Right lobe of liver (tissue), 6 donors: ENCODE measurements at regions not wholly inside any gene's neighbourhood (a gene's known extent, or its start where the extent isn't known, plus 50 kb on each side); places are given as distances from the start of the nearest gene placed in this dataset.

ENCODE experiments used
- ATAC-seq, 4 donors: fragments of 200-7000 bp; cut with Tn5 transposase; one replicate each; pipeline ENCODE4 v1.9.1; 2020; ENCODE audit warnings: mild to moderate bottlenecking in 4 of 4, moderate library complexity in 4 of 4
- DNase-seq, 3 donors: peaks; one replicate each; pipeline ENCODE4 v3.0.0-alpha.2; 2020
- H3K27ac ChIP-seq, 3 donors: fragments of 200-600 bp; one replicate each; pipeline ENCODE4 v1.8.0; 2022
- H3K27me3 ChIP-seq, 2 donors: fragments of 200-600 bp; one replicate each; pipeline ENCODE4 v1.8.0; 2022
- H3K36me3 ChIP-seq, 4 donors: fragments of 200-600 bp; sonication (generic) in 1 of 4; one replicate each; pipeline versions ENCODE4 v1.5.1 to v1.8.0; 2017 to 2022; ENCODE audit warnings: control low read depth in 1 of 4
- H3K4me1 ChIP-seq, 4 donors: fragments of 200-600 bp; sonication (generic) in 1 of 4; one replicate each; pipeline versions ENCODE4 v1.5.1 to v1.8.0; 2017 to 2022; ENCODE audit warnings: control low read depth in 1 of 4
- H3K4me3 ChIP-seq, 3 donors: fragments of 200-600 bp; one replicate each; pipeline ENCODE4 v1.8.0; 2022
- H3K9me3 ChIP-seq, 4 donors: fragments of 200-600 bp; sonication (generic) in 1 of 4; one replicate each; pipeline versions ENCODE4 v1.5.1 to v1.8.0; 2017 to 2022; ENCODE audit warnings: control low read depth in 1 of 4
- CTCF ChIP-seq, 4 donors: fragments of 200-600 bp in 3 of 4; fragments of 450-650 bp in 1 of 4; IDR thresholded peaks; one replicate each; pipeline versions ENCODE4 v1.5.1 to v1.8.0; 2016 to 2022; ENCODE audit warnings: antibody characterized with exemption in 4 of 4, mild to moderate bottlenecking in 2 of 4
- POLR2A ChIP-seq: fragments of 450-650 bp; IDR thresholded peaks from one replicate; pipeline ENCODE4 v1.6.1; 2017; ENCODE audit warnings: antibody characterized with exemption, mild to moderate bottlenecking
- WGBS: methylation state at CpG from one replicate; pipeline ENCODE4 v1.1.6; 2018; ENCODE audit warnings: low coverage, low lambda C conversion rate; ENCODE audit not compliant: insufficient coverage; ENCODE audit errors: missing lambda C conversion rate; 5-methylcytosine and 5-hydroxymethylcytosine counted together
- intact Hi-C, 2 donors: fragments of 100-400 bp; cut with DNase I; formaldehyde crosslinking; loops; one replicate each; pipeline versions ENCODE4 v1.11.2 to v1.14.1; 2022
- donor health status: DM: no; HTN: yes; CAD: no.
- donor health status: DM: no; HTN: no; CAD: no.
- donor health status: DM: no; HTN: no; CAD: no.
- donor health status: DM: no; HTN: yes; CAD: no.
- donor health status: DM: no; HTN: yes; CAD: no.

DNA sequence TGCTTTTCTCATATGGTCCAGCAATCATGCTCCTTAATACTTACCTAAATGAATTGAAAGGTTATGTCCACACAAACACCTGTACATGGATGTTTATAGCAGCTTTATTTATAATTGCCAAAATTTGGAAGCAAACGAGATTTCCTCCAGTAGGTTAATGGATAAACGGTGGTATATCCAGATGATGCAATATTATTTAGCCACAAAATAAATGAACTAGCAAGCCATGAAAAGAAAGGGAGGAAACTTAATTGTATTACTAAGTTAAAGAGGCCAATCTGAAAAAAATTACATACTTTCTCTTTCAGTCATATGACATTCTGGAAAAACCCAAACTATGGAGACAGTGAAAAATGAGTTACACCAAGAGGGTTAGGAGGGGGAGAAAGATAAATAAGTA lies 76.3 kb upstream of the LRRC7 start:
- WGBS, result 46% methylated on average over 2 of the region's 2 CpGs
- intact Hi-C loops, result no loop called here
- Histone ChIP-seq H3K4me3 (no peak overlapping the region), H3K27me3 (no peaks in the 10 kb centered on the region), H3K9me3 (no peaks in the 10 kb centered on the region), H3K36me3 (no peaks in the 10 kb centered on the region), H3K27ac (no peak overlapping the region), H3K4me1 (no peaks in the 10 kb centered on the region)
- DNase-seq, result no peak
- no peak for ATAC-seq
- TF ChIP-seq POLR2A (no peak), CTCF (IDR thresholded peaks at IDR 0.05) (no peak)

GRCh38 chr1:69492286-69492685 lies 75.4 kb upstream of the LRRC7 start:
- no peaks in the 10 kb centered on the region for H3K9me3 ChIP-seq
- no peak overlapping the region for H3K4me3 ChIP-seq
- H3K27ac ChIP-seq, result no peak overlapping the region
- no peaks in the 10 kb centered on the region for H3K36me3 ChIP-seq
- no peak for DNase-seq
- WGBS, result 43% methylated on average over 3 of the region's 3 CpGs
- no peak for ATAC-seq
- TF ChIP-seq POLR2A (no peak), CTCF (IDR thresholded peaks at IDR 0.05) (no peak)
- H3K4me1 ChIP-seq, result no peaks in the 10 kb centered on the region
- H3K27me3 ChIP-seq, result no peaks in the 10 kb centered on the region
- intact Hi-C loops, result no loop called here

DNA sequence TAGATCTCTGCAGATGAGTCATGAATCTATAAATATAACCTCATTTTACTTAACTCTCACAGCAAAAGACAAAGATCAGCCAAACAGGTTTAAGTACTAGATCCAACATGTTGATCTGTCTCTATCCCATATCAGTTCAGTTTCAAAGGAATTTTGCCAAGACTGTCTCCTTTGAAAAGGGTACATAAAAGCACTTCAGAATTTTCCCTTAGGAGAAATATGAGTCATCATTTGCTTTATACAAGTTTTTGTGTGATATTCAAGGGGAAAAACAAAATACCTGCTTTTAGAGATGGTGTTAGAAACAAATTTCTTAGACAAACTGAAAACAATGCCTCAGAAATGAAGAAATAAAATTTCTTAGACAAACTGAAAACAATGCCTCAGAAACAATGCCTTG lies 73.5 kb upstream of the LRRC7 start:
- Histone ChIP-seq H3K4me3 (no peak overlapping the region), H3K36me3 (no peaks in the 10 kb centered on the region), H3K27ac (no peak overlapping the region), H3K27me3 (no peaks in the 10 kb centered on the region), H3K9me3 (no peaks in the 10 kb centered on the region), H3K4me1 (no peaks in the 10 kb centered on the region)
- intact Hi-C loops, result no loop called here
- ATAC-seq, result no peak
- DNase-seq, result no peak
- TF ChIP-seq POLR2A (no peak), CTCF (IDR thresholded peaks at IDR 0.05) (no peak)

DNA sequence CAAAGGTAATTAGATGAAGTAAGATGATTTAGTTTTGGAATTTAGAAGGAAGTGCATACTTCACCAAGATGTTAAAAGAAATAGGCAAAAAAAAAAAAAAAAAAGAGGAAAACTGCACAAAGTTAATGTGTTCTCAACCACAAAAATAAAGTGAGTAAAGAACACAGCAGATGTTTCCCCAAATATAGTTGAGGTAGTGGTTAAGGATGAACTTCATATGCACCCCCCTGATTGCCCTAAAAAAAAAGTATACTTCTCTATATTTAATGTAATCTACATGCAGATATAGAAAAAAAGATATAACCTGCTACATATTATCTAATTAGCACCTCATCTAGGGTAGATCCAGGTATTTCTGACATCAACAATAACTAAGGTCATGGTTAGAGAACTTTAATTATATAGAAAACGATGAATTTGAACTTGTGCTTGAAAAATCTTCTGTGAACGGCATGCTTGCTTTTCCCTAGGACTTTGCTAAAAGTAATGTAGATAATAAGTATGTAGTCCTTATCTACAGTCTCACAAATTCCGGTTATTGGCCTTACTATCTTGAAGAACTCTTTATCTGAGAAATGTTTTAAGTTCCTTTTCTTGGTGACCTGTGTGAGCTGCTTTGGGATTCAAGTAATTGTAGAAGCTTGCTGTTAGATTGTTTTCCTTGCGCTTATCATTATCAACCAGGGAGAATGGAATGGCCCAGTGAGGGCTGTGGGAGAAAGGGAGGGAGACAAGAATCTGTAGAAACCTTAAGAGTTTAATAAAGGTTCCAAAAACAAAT lies 70.1 kb upstream of the LRRC7 start:
- no peak overlapping the region for H3K4me3 ChIP-seq
- TF ChIP-seq POLR2A (no peak), CTCF (IDR thresholded peaks at IDR 0.05) (no peak)
- ATAC-seq (no peak), DNase-seq (no peak)
- H3K4me1 ChIP-seq, result no peaks in the 10 kb centered on the region
- no peaks in the 10 kb centered on the region for H3K27me3 ChIP-seq
- 22% methylated on average over 4 of the region's 4 CpGs for WGBS
- intact Hi-C loops, result no loop called here
- H3K9me3 ChIP-seq, result no peaks in the 10 kb centered on the region
- H3K36me3 ChIP-seq, result no peaks in the 10 kb centered on the region
- no peak overlapping the region for H3K27ac ChIP-seq

DNA sequence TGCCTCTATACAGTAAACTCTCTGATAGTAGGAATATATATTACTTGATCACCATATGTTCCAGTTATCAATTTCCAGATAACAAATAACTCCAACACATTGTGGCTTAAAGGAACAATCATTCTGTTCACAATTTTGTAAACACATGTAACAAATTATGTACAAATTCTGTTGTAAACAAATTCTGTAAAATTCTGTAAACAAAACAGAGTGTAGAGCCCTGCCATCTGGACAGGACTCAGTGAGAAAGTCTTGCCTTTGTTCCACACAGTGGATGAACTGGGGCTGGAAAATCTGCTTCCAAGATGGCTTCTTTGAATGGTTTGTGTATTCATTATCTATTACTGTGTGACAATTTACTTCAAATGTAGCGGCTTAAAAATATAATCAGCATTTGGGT lies 69.0 kb upstream of the LRRC7 start:
- Histone ChIP-seq H3K27ac (no peak overlapping the region), H3K9me3 (no peaks in the 10 kb centered on the region), H3K36me3 (no peaks in the 10 kb centered on the region), H3K27me3 (no peaks in the 10 kb centered on the region), H3K4me1 (no peaks in the 10 kb centered on the region), H3K4me3 (no peak overlapping the region)
- 67% methylated on average over 1 of the region's 1 CpG for WGBS
- intact Hi-C loops, result no loop called here
- ATAC-seq, result no peak
- DNase-seq, result no peak
- no peak for TF ChIP-seq CTCF (IDR thresholded peaks at IDR 0.05)
- no peak for TF ChIP-seq POLR2A
